Neuronal stem cell (in vitro differentiated cells): ENCODE measurements at regions not wholly inside any gene's neighbourhood (a gene's known extent, or its start where the extent isn't known, plus 50 kb on each side); places are given as distances from the start of the nearest gene placed in this dataset.

ENCODE experiments used
- DNase-seq: peaks from one replicate; pipeline ENCODE4 v3.0.0-alpha.2; 2013; ENCODE audit warnings: low spot score
- H2AFZ ChIP-seq: one replicate; pipeline ENCODE4 v1.6.1; 2013; ENCODE audit warnings: mild to moderate bottlenecking, low read length, inconsistent platforms
- H2AK5ac ChIP-seq: 2 replicates; pipeline ENCODE4 v1.6.1; 2013; ENCODE audit warnings: low read depth, mild to moderate bottlenecking, inconsistent platforms, low read length, moderate library complexity, mixed read lengths
- H2BK120ac ChIP-seq: 2 replicates; pipeline ENCODE4 v1.6.1; 2013; ENCODE audit warnings: low read depth, mild to moderate bottlenecking, inconsistent platforms, low read length, moderate library complexity, mixed read lengths
- H2BK12ac ChIP-seq: one replicate; pipeline ENCODE4 v1.6.1; 2013; ENCODE audit warnings: low read length, inconsistent platforms
- H2BK15ac ChIP-seq: 2 replicates; pipeline ENCODE4 v1.6.1; 2013; ENCODE audit warnings: mild to moderate bottlenecking, low read length, inconsistent platforms, mixed read lengths
- H2BK5ac ChIP-seq: one replicate; pipeline ENCODE4 v1.6.1; 2013; ENCODE audit warnings: inconsistent platforms, mild to moderate bottlenecking, low read length, moderate library complexity
- H3K14ac ChIP-seq: one replicate; pipeline ENCODE4 v1.6.1; 2013; ENCODE audit warnings: low read length, inconsistent platforms
- H3K18ac ChIP-seq: 2 replicates; pipeline ENCODE4 v1.6.1; 2013; ENCODE audit warnings: low read length, inconsistent platforms
- H3K23ac ChIP-seq: 2 replicates; pipeline ENCODE4 v1.6.1; 2013; ENCODE audit warnings: low read depth, mild to moderate bottlenecking, mixed read lengths, low read length, inconsistent platforms; ENCODE audit not compliant: poor library complexity
- H3K27ac ChIP-seq: replicated peaks from 3 replicates; pipeline ENCODE4 v1.5.1; 2013; ENCODE audit warnings: low read length, inconsistent platforms
- H3K27me3 ChIP-seq, 3 experiments: 2 replicates each; pipeline ENCODE4 v1.6.1; 2013; ENCODE audit warnings: low read length in 3 of 3, mild to moderate bottlenecking in 2 of 3, inconsistent platforms in 1 of 3, low read depth in 1 of 3, mixed read lengths in 1 of 3, moderate library complexity in 1 of 3; ENCODE audit not compliant: control insufficient read depth in 3 of 3, insufficient read depth in 3 of 3
- H3K36me3 ChIP-seq, 2 donors: replicated peaks in 1 of 2; 2 replicates each; pipeline ENCODE4 v1.6.1; 2013; ENCODE audit warnings: low read length in 2 of 2; ENCODE audit not compliant: control insufficient read depth in 2 of 2, insufficient read depth in 2 of 2
- H3K4ac ChIP-seq: 2 replicates; pipeline ENCODE4 v1.6.1; 2013; ENCODE audit warnings: inconsistent platforms, mild to moderate bottlenecking, low read length, moderate library complexity
- H3K4me1 ChIP-seq, 2 donors: 1 replicate in 1 of 2; 2 replicates in 1 of 2; pipeline ENCODE4 v1.6.1; 2013; ENCODE audit warnings: low read length in 2 of 2, low read depth in 1 of 2; ENCODE audit not compliant: control insufficient read depth in 2 of 2, insufficient read depth in 1 of 2
- H3K4me2 ChIP-seq: one replicate; pipeline ENCODE4 v1.6.1; 2013; ENCODE audit warnings: mild to moderate bottlenecking, low read length, inconsistent platforms; ENCODE audit not compliant: insufficient read depth, poor library complexity, severe bottlenecking
- H3K4me3 ChIP-seq, 2 donors: 2 replicates each; pipeline ENCODE4 v1.5.1; 2013; ENCODE audit warnings: low read length in 2 of 2, mild to moderate bottlenecking in 2 of 2, inconsistent platforms in 1 of 2, moderate library complexity in 1 of 2
- H3K79me1 ChIP-seq: one replicate; pipeline ENCODE4 v1.6.1; 2013; ENCODE audit warnings: low read depth, mild to moderate bottlenecking, inconsistent platforms, low read length, moderate library complexity
- H3K9ac ChIP-seq: one replicate; pipeline ENCODE4 v1.6.1; 2013; ENCODE audit warnings: mild to moderate bottlenecking, low read depth, low read length, inconsistent platforms; ENCODE audit not compliant: poor library complexity
- H3K9me3 ChIP-seq, 2 donors: replicated peaks in 1 of 2; 2 replicates each; pipeline versions ENCODE3 to v1.6.1; 2013; ENCODE audit warnings: low read length in 2 of 2, mild to moderate bottlenecking in 2 of 2, inconsistent platforms in 1 of 2, low read depth in 1 of 2, mixed read lengths in 1 of 2, moderate library complexity in 1 of 2; ENCODE audit not compliant: control insufficient read depth in 2 of 2, insufficient read depth in 1 of 2
- H4K8ac ChIP-seq: one replicate; pipeline ENCODE4 v1.6.1; 2013; ENCODE audit warnings: low read depth, mild to moderate bottlenecking, inconsistent platforms, low read length, moderate library complexity
- H4K91ac ChIP-seq: one replicate; pipeline ENCODE4 v1.6.1; 2013; ENCODE audit warnings: low read length, low read depth, mild to moderate bottlenecking, inconsistent platforms; ENCODE audit not compliant: poor library complexity
- WGBS, 2 donors: extraction: QIAGEN DNeasy Blood & Tissue Kit; methylation state at CpG; one replicate each; pipeline ENCODE4 v1.1.7; 2013; ENCODE audit warnings: missing lambda C conversion rate in 2 of 2, mixed read lengths in 1 of 2; ENCODE audit not compliant: insufficient read length in 2 of 2, insufficient replicate concordance in 1 of 2; ENCODE audit errors: extremely low coverage in 2 of 2; 5-methylcytosine and 5-hydroxymethylcytosine counted together

DNA sequence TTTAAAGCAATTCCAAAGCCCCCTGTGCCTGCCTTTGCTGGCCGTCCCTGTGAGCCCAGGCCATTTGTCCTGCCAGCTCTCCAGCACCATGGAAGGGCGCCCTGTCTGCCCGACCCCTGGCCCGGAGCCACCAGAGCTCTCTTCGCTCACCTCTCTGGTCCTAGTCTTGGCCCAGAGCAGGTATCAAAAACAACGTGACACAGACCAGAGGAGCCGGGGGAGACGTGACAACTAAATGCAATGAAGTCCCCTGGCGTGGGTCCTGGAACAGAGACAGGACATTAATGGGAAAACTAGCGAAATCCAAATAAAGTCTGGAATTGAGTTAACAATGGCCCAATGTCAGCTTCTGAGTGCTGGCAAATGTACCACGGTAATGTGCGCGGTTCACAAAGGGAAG, 83.2 kb upstream of the DIO3 start:
- no CpG with 5 or more reads among the region's 13 CpGs for WGBS, 2 donors
- Histone ChIP-seq H3K9me3 (peaks cover 0 to 5% of the 10 kb centered on the region in 2 donors), H2BK12ac (no peak overlapping the region), H2AFZ (no peak overlapping the region), H3K9ac (no peak overlapping the region), H3K14ac (no peak overlapping the region), H3K36me3 (no peaks in the 10 kb centered on the region), H3K23ac (no peak overlapping the region), H3K79me1 (no peaks in the 10 kb centered on the region), H2AK5ac (no peak overlapping the region), H4K91ac (no peak overlapping the region), H3K27me3 (peaks cover 0 to 2% (median 0%) of the 10 kb centered on the region in 3 experiments), H3K4me1 (peaks cover 8 to 14% of the 10 kb centered on the region in 2 donors), H2BK120ac (no peak overlapping the region), H3K4ac (no peak overlapping the region), H2BK15ac (no peak overlapping the region), H2BK5ac (no peak overlapping the region), H4K8ac (no peak overlapping the region), H3K4me3 (no peak overlapping the region), H3K18ac (no peak overlapping the region), H3K4me2 (no peak overlapping the region), H3K27ac (no peak overlapping the region)
- DNase-seq = no peak

GRCh38 chr14:101478796-101479410, 82.4 kb upstream of the DIO3 start:
- peaks cover 8 to 9% of the 10 kb centered on the region in 2 donors for H3K4me1 ChIP-seq
- no peak overlapping the region for H2BK5ac ChIP-seq
- no peak overlapping the region for H2AFZ ChIP-seq
- no peak overlapping the region for H3K14ac ChIP-seq
- H4K91ac ChIP-seq = no peak overlapping the region
- peak overlapping the region; percentile 36 for H3K18ac ChIP-seq
- H2BK15ac ChIP-seq = no peak overlapping the region
- no peak overlapping the region for H3K27ac ChIP-seq
- H3K4me2 ChIP-seq = no peak overlapping the region
- no peak overlapping the region for H2BK120ac ChIP-seq
- no CpG with 5 or more reads among the region's 13 CpGs for WGBS, 2 donors
- H3K23ac ChIP-seq = no peak overlapping the region
- H3K27me3 ChIP-seq = peaks cover 0 to 2% (median 0%) of the 10 kb centered on the region in 3 experiments
- no peak for DNase-seq
- H3K36me3 ChIP-seq = no peaks in the 10 kb centered on the region
- H3K9me3 ChIP-seq = peaks cover 0 to 5% of the 10 kb centered on the region in 2 donors
- no peaks in the 10 kb centered on the region for H3K79me1 ChIP-seq
- H2AK5ac ChIP-seq = peak overlapping the region; percentile 81
- peak overlapping the region; percentile 9 for H4K8ac ChIP-seq
- no peak overlapping the region for H3K4ac ChIP-seq
- H3K4me3 ChIP-seq = no peak overlapping the region
- no peak overlapping the region for H3K9ac ChIP-seq
- no peak overlapping the region for H2BK12ac ChIP-seq

- Histone ChIP-seq H3K23ac (no peak overlapping the region), H2BK12ac (no peak overlapping the region), H3K18ac (no peak overlapping the region), H2BK120ac (no peak overlapping the region), H3K36me3 (no peaks in the 10 kb centered on the region), H3K27me3 (peaks cover 0 to 2% (median 0%) of the 10 kb centered on the region in 3 experiments), H3K14ac (no peak overlapping the region), H3K79me1 (no peaks in the 10 kb centered on the region), H2AFZ (no peak overlapping the region), H3K4me1 (peaks cover 6 to 8% of the 10 kb centered on the region in 2 donors), H3K4ac (no peak overlapping the region), H2BK15ac (no peak overlapping the region), H4K91ac (no peak overlapping the region), H3K9me3 (peaks cover 0 to 5% of the 10 kb centered on the region in 2 donors), H2AK5ac (no peak overlapping the region), H3K4me2 (no peak overlapping the region), H3K9ac (no peak overlapping the region), H3K4me3 (no peak overlapping the region), H4K8ac (no peak overlapping the region), H2BK5ac (no peak overlapping the region), H3K27ac (no peak overlapping the region)
- no peak for DNase-seq
- no CpG with 5 or more reads among the region's 12 CpGs for WGBS, 2 donors
Observed at GRCh38 chr14:101480022-101480746, 81.1 kb upstream of the DIO3 start.

GRCh38 chr14:101480747-101481530, 80.4 kb upstream of the DIO3 start:
- Histone ChIP-seq H3K9ac (no peak overlapping the region), H3K4me1 (peaks cover 6 to 8% of the 10 kb centered on the region in 2 donors), H3K4ac (no peak overlapping the region), H3K18ac (no peak overlapping the region), H4K91ac (no peak overlapping the region), H2BK12ac (no peak overlapping the region), H3K27me3 (peaks cover 0 to 2% (median 0%) of the 10 kb centered on the region in 3 experiments), H3K23ac (no peak overlapping the region), H2BK5ac (no peak overlapping the region), H2AK5ac (no peak overlapping the region), H2AFZ (no peak overlapping the region), H3K79me1 (no peaks in the 10 kb centered on the region), H2BK15ac (no peak overlapping the region), H3K4me2 (no peak overlapping the region), H3K14ac (no peak overlapping the region), H3K9me3 (peaks cover 0 to 5% of the 10 kb centered on the region in 2 donors), H3K4me3 (no peak overlapping the region), H3K36me3 (no peaks in the 10 kb centered on the region), H4K8ac (no peak overlapping the region), H3K27ac (no peak overlapping the region), H2BK120ac (no peak overlapping the region)
- no peak for DNase-seq
- WGBS, 2 donors = no CpG with 5 or more reads among the region's 16 CpGs
